HG02798 (cell line): ENCODE measurements at regions not wholly inside any gene's neighbourhood (a gene's known extent, or its start where the extent isn't known, plus 50 kb on each side); places are given as distances from the start of the nearest gene placed in this dataset.
"Not testable (repeated sequence)": the region's sequence is repeated elsewhere in the genome, so short reads cannot be mapped to it uniquely, and the experiment has no call there.

Experiments used
- ATAC-seq: cut with Tn5 transposase; IDR thresholded peaks from one replicate; pipeline ENCODE4 v1.9.1; 2021; ENCODE audit warnings: mild to moderate bottlenecking; ENCODE audit not compliant: unreplicated experiment, poor library complexity

- not testable (repeated sequence) for ATAC-seq
Measured at GRCh38 chr2:87622720-87623119, 125.2 kb upstream of the PLGLB2 start.

- peak; percentile 50 for ATAC-seq
Measured at GRCh38 chr2:87629491-87630458, 118.1 kb upstream of the PLGLB2 start.

GRCh38 chr2:87630892-87631291, 117.0 kb upstream of the PLGLB2 start:
- not testable (repeated sequence) for ATAC-seq

- not testable (repeated sequence) for ATAC-seq
Measured at GRCh38 chr2:87631402-87631801, 116.5 kb upstream of the PLGLB2 start.

GRCh38 chr2:87633287-87633963, 114.5 kb upstream of the PLGLB2 start:
- ATAC-seq = not testable (repeated sequence)

GRCh38 chr2:87634106-87634505, 113.8 kb upstream of the PLGLB2 start:
- not testable (repeated sequence) for ATAC-seq

- not testable (repeated sequence) for ATAC-seq
Measured at GRCh38 chr2:87634971-87635650, 112.8 kb upstream of the PLGLB2 start.

- not testable (repeated sequence) for ATAC-seq
Measured at GRCh38 chr2:87636246-87636645, 111.6 kb upstream of the PLGLB2 start.

- not testable (repeated sequence) for ATAC-seq
Measured at GRCh38 chr2:87636735-87637134, 111.2 kb upstream of the PLGLB2 start.

GRCh38 chr2:87637249-87637990, 110.5 kb upstream of the PLGLB2 start:
- ATAC-seq = not testable (repeated sequence)

GRCh38 chr2:87638114-87638807, 109.6 kb upstream of the PLGLB2 start:
- ATAC-seq = not testable (repeated sequence)

- not testable (repeated sequence) for ATAC-seq
Measured at GRCh38 chr2:87638872-87639271, 109.0 kb upstream of the PLGLB2 start.

GRCh38 chr2:87639801-87640440, 108.0 kb upstream of the PLGLB2 start:
- not testable (repeated sequence) for ATAC-seq

- ATAC-seq = not testable (repeated sequence)
Measured at GRCh38 chr2:87640961-87641563, 106.8 kb upstream of the PLGLB2 start.

GRCh38 chr2:87643165-87643564, 104.7 kb upstream of the PLGLB2 start:
- not testable (repeated sequence) for ATAC-seq

GRCh38 chr2:87647737-87648498, 100.0 kb upstream of the PLGLB2 start:
- not testable (repeated sequence) for ATAC-seq

GRCh38 chr2:87648815-87649214, 99.1 kb upstream of the PLGLB2 start:
- not testable (repeated sequence) for ATAC-seq

GRCh38 chr2:87649871-87650270, 98.0 kb upstream of the PLGLB2 start:
- not testable (repeated sequence) for ATAC-seq
